ENCODE measurements at regions not wholly inside any gene's neighbourhood (a gene's known extent, or its start where the extent isn't known, plus 50 kb on each side); places are given as distances from the start of the nearest gene placed in this dataset.

- no peak for TF ChIP-seq CTCF (conservative IDR thresholded peaks at IDR 0.05; ENCODE audit: low read depth, low read length)
- DNase-seq (ENCODE audit: low read depth), result no peak
Measured at GRCh38 chr3:118001380-118001779, 1033.3 kb downstream of the IGSF11 start.

GRCh38 chr3:118011910-118012309 lies 1022.7 kb downstream of the IGSF11 start:
- peak; percentile 31 for DNase-seq (ENCODE audit: low read depth)
- H3K4me3 ChIP-seq (ENCODE audit: low read length), result no peak overlapping the region
- TF ChIP-seq CTCF (conservative IDR thresholded peaks at IDR 0.05; ENCODE audit: low read depth, low read length), result no peak

More at GRCh38 chr3:118001380-118001779, 1033.3 kb downstream of the IGSF11 start:
- no peak overlapping the region for H3K4me3 ChIP-seq (ENCODE audit: low read length)

GRCh38 chr3:118029049-118029448 lies 1005.6 kb downstream of the IGSF11 start:
- no peak for DNase-seq (ENCODE audit: low read depth)
- TF ChIP-seq CTCF (conservative IDR thresholded peaks at IDR 0.05; ENCODE audit: low read depth, low read length), result no peak
- H3K4me3 ChIP-seq (ENCODE audit: low read length), result no peak overlapping the region

GRCh38 chr3:118036215-118036614 lies 998.4 kb downstream of the IGSF11 start:
- no peak for DNase-seq (ENCODE audit: low read depth)
- no peak overlapping the region for H3K4me3 ChIP-seq (ENCODE audit: low read length)
- TF ChIP-seq CTCF (conservative IDR thresholded peaks at IDR 0.05; ENCODE audit: low read depth, low read length), result no peak

GRCh38 chr3:118055381-118055780 lies 979.3 kb downstream of the IGSF11 start:
- H3K4me3 ChIP-seq (ENCODE audit: low read length), result no peak overlapping the region
- no peak for DNase-seq (ENCODE audit: low read depth)
- TF ChIP-seq CTCF (conservative IDR thresholded peaks at IDR 0.05; ENCODE audit: low read depth, low read length), result no peak

GRCh38 chr3:118057086-118057485 lies 977.6 kb downstream of the IGSF11 start:
- no peak overlapping the region for H3K4me3 ChIP-seq (ENCODE audit: low read length)
- no peak for TF ChIP-seq CTCF (conservative IDR thresholded peaks at IDR 0.05; ENCODE audit: low read depth, low read length)
- no peak for DNase-seq (ENCODE audit: low read depth)

GRCh38 chr3:118059096-118059495 lies 975.5 kb downstream of the IGSF11 start:
- TF ChIP-seq CTCF (conservative IDR thresholded peaks at IDR 0.05; ENCODE audit: low read depth, low read length), result no peak
- DNase-seq (ENCODE audit: low read depth), result no peak
- H3K4me3 ChIP-seq (ENCODE audit: low read length), result no peak overlapping the region
